GM23338 (cell line): ENCODE measurements at regions not wholly inside any gene's neighbourhood (a gene's known extent, or its start where the extent isn't known, plus 50 kb on each side); places are given as distances from the start of the nearest gene placed in this dataset.
"Not testable (repeated sequence)": the region's sequence is repeated elsewhere in the genome, so short reads cannot be mapped to it uniquely, and the experiment has no call there.

Source experiments
- ATAC-seq: fragments of 200-7000 bp; cut with Tn5 transposase; 3 replicates; pipeline ENCODE4 v1.9.1; 2020
- DNase-seq: peaks from one replicate; pipeline ENCODE4 v3.0.0-alpha.2; 2015; ENCODE audit warnings: low spot score
- H2AFZ ChIP-seq: fragments of 200-600 bp; sonication (generic); 2 replicates; pipeline ENCODE4 v1.8.0; 2016; ENCODE audit warnings: antibody characterized with exemption, mild to moderate bottlenecking, moderate library complexity
- H3F3A ChIP-seq: fragments of 200-600 bp; sonication (generic); replicated peaks from 2 replicates; pipeline ENCODE4 v1.8.0; 2017; ENCODE audit warnings: antibody characterized with exemption, mixed run types, low read depth
- H3K27ac ChIP-seq: fragments of 200-600 bp; sonication (generic); 2 replicates; pipeline ENCODE4 v1.6.1; 2016; ENCODE audit warnings: low read depth
- H3K27me3 ChIP-seq: fragments of 200-600 bp; sonication (generic); 2 replicates; pipeline ENCODE4 v1.8.0; 2016; ENCODE audit warnings: mild to moderate bottlenecking, mixed run types, moderate library complexity; ENCODE audit not compliant: insufficient read depth
- H3K36me3 ChIP-seq: fragments of 200-600 bp; sonication (generic); 2 replicates; pipeline ENCODE4 v1.8.0; 2016; ENCODE audit warnings: mild to moderate bottlenecking; ENCODE audit not compliant: insufficient read depth
- H3K4me1 ChIP-seq: fragments of 200-600 bp; sonication (generic); 2 replicates; pipeline ENCODE4 v1.8.0; 2016; ENCODE audit warnings: mild to moderate bottlenecking, moderate library complexity; ENCODE audit not compliant: insufficient read depth
- H3K4me2 ChIP-seq: fragments of 200-600 bp; sonication (generic); 2 replicates; pipeline ENCODE4 v1.7.1; 2017; ENCODE audit warnings: mixed run types
- H3K4me3 ChIP-seq: fragments of 200-600 bp; sonication (generic); 2 replicates; pipeline ENCODE4 v1.6.1; 2016; ENCODE audit warnings: mixed run types
- H3K79me2 ChIP-seq: fragments of 200-600 bp; sonication (generic); replicated peaks from 2 replicates; pipeline ENCODE4 v1.8.0; 2017; ENCODE audit warnings: mild to moderate bottlenecking; ENCODE audit not compliant: insufficient read depth
- H3K9me2 ChIP-seq: fragments of 200-600 bp; sonication (generic); 2 replicates; pipeline ENCODE4 v1.8.0; 2017; ENCODE audit not compliant: insufficient read depth
- H4K20me1 ChIP-seq: fragments of 200-600 bp; sonication (generic); replicated peaks from 2 replicates; pipeline ENCODE4 v1.8.0; 2017; ENCODE audit warnings: mild to moderate bottlenecking; ENCODE audit not compliant: insufficient read depth
- H3K27ac Mint-ChIP-seq: 2 replicates; pipeline ENCODE4 v1.8.0; 2020; ENCODE audit warnings: inconsistent platforms, mild to moderate bottlenecking, moderate library complexity, mixed read lengths
- H3K27me3 Mint-ChIP-seq: 3 replicates; pipeline ENCODE4 v1.8.0; 2022; ENCODE audit warnings: low read depth, mild to moderate bottlenecking, moderate library complexity, mixed read lengths, inconsistent platforms; ENCODE audit not compliant: insufficient read depth, poor library complexity
- H3K36me3 Mint-ChIP-seq: 3 replicates; pipeline ENCODE4 v1.8.0; 2021; ENCODE audit warnings: low read depth, mild to moderate bottlenecking, inconsistent platforms, moderate library complexity, mixed read lengths
- H3K4me1 Mint-ChIP-seq: 3 replicates; pipeline ENCODE4 v1.8.0; 2020; ENCODE audit warnings: mild to moderate bottlenecking, inconsistent platforms, mixed read lengths
- H3K4me3 Mint-ChIP-seq: 3 replicates; pipeline ENCODE4 v1.8.0; 2021; ENCODE audit warnings: moderate library complexity, mild to moderate bottlenecking, inconsistent platforms, mixed read lengths
- H3K9me3 Mint-ChIP-seq: 3 replicates; pipeline ENCODE4 v1.8.0; 2020; ENCODE audit warnings: moderate library complexity, mild to moderate bottlenecking, inconsistent platforms, mixed read lengths
- CREB1 ChIP-seq: fragments of 250-450 bp; sonication (Bioruptor Pico); IDR thresholded peaks from 2 replicates; pipeline ENCODE4 v1.5.0; 2020; ENCODE audit warnings: low read depth, mild to moderate bottlenecking, moderate library complexity
- CTCF ChIP-seq, 2 experiments: fragments of 200-600 bp in 1 of 2; sonication (generic) in 1 of 2; conservative IDR thresholded peaks; 2 replicates each; pipeline versions ENCODE4 v1.5.1 to v1.6.1; 2016 to 2017; ENCODE audit warnings: antibody characterized with exemption in 2 of 2, low read depth in 2 of 2, mild to moderate bottlenecking in 2 of 2, moderate library complexity in 1 of 2
- ETS1 ChIP-seq: IDR thresholded peaks from 2 replicates; pipeline ENCODE4 v1.6.1; 2016; ENCODE audit warnings: antibody characterized with exemption
- EZH2phosphoT487 ChIP-seq: fragments of 200-600 bp; sonication (generic); IDR thresholded peaks from one replicate; pipeline ENCODE4 v1.8.1; 2018; ENCODE audit warnings: antibody characterized with exemption; ENCODE audit not compliant: unreplicated experiment
- NANOG ChIP-seq: IDR thresholded peaks from 2 replicates; pipeline ENCODE4 v1.6.1; 2016; ENCODE audit warnings: antibody characterized with exemption, borderline replicate concordance
- STAT1 ChIP-seq: IDR thresholded peaks from one replicate; pipeline ENCODE4 v1.6.1; 2016; ENCODE audit warnings: antibody characterized with exemption; ENCODE audit not compliant: unreplicated experiment

GRCh38 chr1:29590583-29591565 lies 354.6 kb downstream of the PTPRU start:
- no peaks in the 10 kb centered on the region; the same call in 2 of the 3 replicates for H3K36me3 Mint-ChIP-seq
- Histone ChIP-seq H3F3A (no peaks in the 10 kb centered on the region), H3K4me3 (no peak overlapping the region), H3K79me2 (no peaks in the 10 kb centered on the region), H3K27me3 (no peaks in the 10 kb centered on the region), H3K4me1 (no peaks in the 10 kb centered on the region), H4K20me1 (no peaks in the 10 kb centered on the region), H2AFZ (no peak overlapping the region), H3K9me2 (no peaks in the 10 kb centered on the region), H3K36me3 (no peaks in the 10 kb centered on the region), H3K27ac (no peak overlapping the region), H3K4me2 (no peak overlapping the region)
- TF ChIP-seq NANOG (no peak), ETS1 (no peak), STAT1 (no peak), EZH2phosphoT487 (no peak), CTCF (conservative IDR thresholded peaks at IDR 0.05; ENCODE audit: low read depth in 2 of 2) (no peak), CREB1 (CRISPR knock-in tag) (no peak)
- no peak overlapping the region for H3K4me3 Mint-ChIP-seq
- peaks cover 5% of the 10 kb centered on the region; the same call in 2 of the 3 replicates for H3K9me3 Mint-ChIP-seq
- H3K4me1 Mint-ChIP-seq: no peaks in the 10 kb centered on the region; the same call in 2 of the 3 replicates
- ATAC-seq (no peak), DNase-seq (no peak)
- no peak overlapping the region for H3K27ac Mint-ChIP-seq
- H3K27me3 Mint-ChIP-seq: peaks cover 2% of the 10 kb centered on the region

- H3K27me3 Mint-ChIP-seq, H3K4me2 ChIP-seq, H2AFZ ChIP-seq, DNase-seq, H3K4me1 Mint-ChIP-seq, H3K36me3 Mint-ChIP-seq, H3K4me3 ChIP-seq, H4K20me1 ChIP-seq, H3K9me3 Mint-ChIP-seq, H3K27me3 ChIP-seq, H3K79me2 ChIP-seq, H3K36me3 ChIP-seq, H3K9me2 ChIP-seq, H3K27ac ChIP-seq, ATAC-seq, H3K4me3 Mint-ChIP-seq, H3F3A ChIP-seq, H3K27ac Mint-ChIP-seq, H3K4me1 ChIP-seq: not testable (repeated sequence)
Observed at GRCh38 chr1:29589716-29590115, 353.4 kb downstream of the PTPRU start.
